Esophagus (tissue), 2 donors: ENCODE measurements at regions not wholly inside any gene's neighbourhood (a gene's known extent, or its start where the extent isn't known, plus 50 kb on each side); places are given as distances from the start of the nearest gene placed in this dataset.
"Not testable (repeated sequence)": the region's sequence is repeated elsewhere in the genome, so short reads cannot be mapped to it uniquely, and the experiment has no call there.

ENCODE experiments used
- H3K27ac ChIP-seq, 2 donors: one replicate each; pipeline ENCODE4 v1.5.1; 2013; ENCODE audit warnings: low read depth in 2 of 2, mild to moderate bottlenecking in 2 of 2, inconsistent platforms in 1 of 2, low read length in 1 of 2, moderate library complexity in 1 of 2
- H3K27me3 ChIP-seq, 2 donors: one replicate each; pipeline ENCODE4 v1.6.1; 2013; ENCODE audit warnings: low read length in 2 of 2, control low read depth in 1 of 2, mild to moderate bottlenecking in 1 of 2; ENCODE audit not compliant: insufficient read depth in 2 of 2, control insufficient read depth in 1 of 2
- H3K36me3 ChIP-seq, 2 donors: one replicate each; pipeline ENCODE4 v1.6.1; 2013; ENCODE audit warnings: low read length in 1 of 2; ENCODE audit not compliant: control insufficient read depth in 2 of 2, insufficient read depth in 2 of 2
- H3K4me1 ChIP-seq, 2 donors: one replicate each; pipeline ENCODE4 v1.6.1; 2013; ENCODE audit warnings: low read length in 1 of 2; ENCODE audit not compliant: control insufficient read depth in 2 of 2, insufficient read depth in 2 of 2
- H3K4me3 ChIP-seq, 2 donors: one replicate each; pipeline ENCODE4 v1.5.1; 2013; ENCODE audit warnings: low read length in 2 of 2, mild to moderate bottlenecking in 2 of 2, low read depth in 1 of 2, moderate library complexity in 1 of 2
- H3K9me3 ChIP-seq, 2 donors: one replicate each; pipeline ENCODE4 v1.6.1; 2013; ENCODE audit warnings: mild to moderate bottlenecking in 2 of 2, low read depth in 1 of 2, low read length in 1 of 2, moderate library complexity in 1 of 2; ENCODE audit not compliant: control insufficient read depth in 2 of 2, insufficient read depth in 1 of 2
- WGBS, 2 donors: extraction: QIAGEN DNeasy Blood & Tissue Kit; methylation state at CpG; one replicate each; pipeline ENCODE4 v1.1.7; 2013; 5-methylcytosine and 5-hydroxymethylcytosine counted together
- donor health status: healthy with polysubstance abuse.
- donor health status: Bipolar disorder and iron deficiency.

- no peak overlapping the region for H3K27ac ChIP-seq
- H3K9me3 ChIP-seq, result no peaks in the 10 kb centered on the region
- H3K27me3 ChIP-seq, result no peaks in the 10 kb centered on the region
- no peak overlapping the region for H3K4me3 ChIP-seq
- H3K4me1 ChIP-seq, result no peaks in the 10 kb centered on the region
- no peaks in the 10 kb centered on the region for H3K36me3 ChIP-seq
- 63 to 74% methylated on average over 2 of the region's 2 CpGs for WGBS, 2 donors
These were observed 78.4 kb downstream of the TRIM43 start for GRCh38 chr2:95670167-95670566.

- 55 to 71% methylated on average over 2 of the region's 2 CpGs for WGBS, 2 donors
- Histone ChIP-seq H3K4me3 (no peak overlapping the region), H3K36me3 (no peaks in the 10 kb centered on the region), H3K27ac (no peak overlapping the region), H3K4me1 (no peaks in the 10 kb centered on the region), H3K9me3 (no peaks in the 10 kb centered on the region), H3K27me3 (no peaks in the 10 kb centered on the region)
These were observed 78.9 kb downstream of the TRIM43 start for GRCh38 chr2:95670686-95671085.

GRCh38 chr2:95671171-95671570 is 79.4 kb downstream of the TRIM43 start:
- H3K27ac ChIP-seq, H3K27me3 ChIP-seq, H3K4me3 ChIP-seq, H3K9me3 ChIP-seq, H3K4me1 ChIP-seq, H3K36me3 ChIP-seq: not testable (repeated sequence)
- WGBS, 2 donors, result 75 to 78% methylated on average over 4 of the region's 4 CpGs

DNA sequence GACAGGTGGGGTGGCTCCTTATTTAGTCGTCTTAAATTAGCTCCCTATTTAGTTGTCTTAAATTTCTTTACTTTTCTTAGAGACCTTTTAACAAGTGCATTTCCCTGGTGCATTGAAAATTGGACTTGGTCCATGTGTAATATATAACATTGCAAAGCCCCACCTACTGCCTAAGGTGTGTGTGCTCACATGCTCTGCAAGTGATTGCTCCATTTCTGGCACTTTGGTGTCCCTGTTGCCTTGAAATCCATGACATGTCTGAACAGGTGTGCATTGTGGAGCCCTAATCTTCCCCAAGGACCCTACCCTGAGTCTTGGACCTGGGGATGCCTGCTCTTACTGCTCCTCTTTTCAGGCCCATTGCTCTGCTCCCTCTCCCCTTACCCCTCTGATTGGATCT is 80.2 kb downstream of the TRIM43 start:
- whole genome bisulfite sequencing, 2 donors, result 43 to 57% methylated on average over 1 of the region's 1 CpG
- H3K27ac ChIP-seq, H3K36me3 ChIP-seq: not testable (repeated sequence)

GRCh38 chr2:95672500-95672899 is 80.7 kb downstream of the TRIM43 start:
- H3K27ac ChIP-seq, H3K9me3 ChIP-seq, H3K4me3 ChIP-seq, H3K36me3 ChIP-seq, H3K27me3 ChIP-seq, H3K4me1 ChIP-seq: not testable (repeated sequence)
- WGBS, 2 donors, result 20 to 31% methylated on average over 1 of the region's 1 CpG

More for the DNA sequence above, 80.2 kb downstream of the TRIM43 start:
- not testable (repeated sequence) for H3K27me3 ChIP-seq, H3K9me3 ChIP-seq, H3K4me3 ChIP-seq, H3K4me1 ChIP-seq

DNA sequence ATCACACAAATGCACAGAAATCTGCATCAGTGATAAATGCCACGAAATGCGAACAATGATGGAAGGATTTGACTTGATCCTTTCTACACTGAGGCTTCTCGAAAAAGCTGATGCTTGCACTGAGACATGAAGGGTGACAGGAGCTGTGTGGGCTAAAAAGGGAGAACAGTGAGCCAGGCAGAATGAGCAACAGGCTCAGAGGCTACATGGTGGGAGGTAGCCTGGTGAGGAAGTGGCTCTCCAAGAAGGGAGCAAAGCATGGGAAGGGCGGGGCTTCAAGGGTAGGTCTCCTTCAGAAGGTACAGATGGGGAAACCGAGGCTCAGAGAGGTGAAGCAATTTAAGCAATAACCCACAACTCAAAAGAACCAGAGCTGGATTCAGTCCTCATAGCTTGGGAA is 82.4 kb downstream of the TRIM43 start:
- H3K9me3 ChIP-seq, result no peaks in the 10 kb centered on the region
- H3K27ac ChIP-seq, result no peak overlapping the region
- WGBS, 2 donors, result 85 to 86% methylated on average over 5 of the region's 5 CpGs
- H3K4me3 ChIP-seq, result no peak overlapping the region
- no peaks in the 10 kb centered on the region for H3K27me3 ChIP-seq
- H3K4me1 ChIP-seq, result no peaks in the 10 kb centered on the region
- H3K36me3 ChIP-seq, result no peaks in the 10 kb centered on the region

GRCh38 chr2:95676573-95676972 is 84.8 kb downstream of the TRIM43 start:
- WGBS, 2 donors, result 43 to 56% methylated on average over 1 of the region's 1 CpG
- not testable (repeated sequence) for H3K27me3 ChIP-seq, H3K4me3 ChIP-seq

GRCh38 chr2:95677346-95677745 is 85.5 kb downstream of the TRIM43 start:
- no peak overlapping the region for H3K4me3 ChIP-seq
- no peaks in the 10 kb centered on the region for H3K9me3 ChIP-seq
- H3K4me1 ChIP-seq, result peaks cover 2 to 3% of the 10 kb centered on the region in 2 donors
- no peaks in the 10 kb centered on the region for H3K36me3 ChIP-seq
- no peak overlapping the region for H3K27ac ChIP-seq
- no peaks in the 10 kb centered on the region for H3K27me3 ChIP-seq
- 91 to 93% methylated on average over 4 of the region's 4 CpGs for WGBS, 2 donors

More at GRCh38 chr2:95676573-95676972, 84.8 kb downstream of the TRIM43 start:
- H3K36me3 ChIP-seq, H3K4me1 ChIP-seq, H3K27ac ChIP-seq, H3K9me3 ChIP-seq: not testable (repeated sequence)

- H3K4me1 ChIP-seq, H3K4me3 ChIP-seq, H3K27me3 ChIP-seq, H3K36me3 ChIP-seq, H3K9me3 ChIP-seq, H3K27ac ChIP-seq: not testable (repeated sequence)
- 75 to 84% methylated on average over 3 of the region's 3 CpGs for WGBS, 2 donors
These were observed 86.0 kb downstream of the TRIM43 start for GRCh38 chr2:95677833-95678232.

- WGBS, 2 donors, result 92 to 100% methylated on average over 1 of the region's 1 CpG
- H3K27me3 ChIP-seq, H3K27ac ChIP-seq, H3K9me3 ChIP-seq, H3K4me3 ChIP-seq, H3K36me3 ChIP-seq, H3K4me1 ChIP-seq: not testable (repeated sequence)
These were observed 89.4 kb downstream of the TRIM43 start for GRCh38 chr2:95681158-95681557.
